ENCODE measurements at regions not wholly inside any gene's neighbourhood (a gene's known extent, or its start where the extent isn't known, plus 50 kb on each side); places are given as distances from the start of the nearest gene placed in this dataset.

DNA sequence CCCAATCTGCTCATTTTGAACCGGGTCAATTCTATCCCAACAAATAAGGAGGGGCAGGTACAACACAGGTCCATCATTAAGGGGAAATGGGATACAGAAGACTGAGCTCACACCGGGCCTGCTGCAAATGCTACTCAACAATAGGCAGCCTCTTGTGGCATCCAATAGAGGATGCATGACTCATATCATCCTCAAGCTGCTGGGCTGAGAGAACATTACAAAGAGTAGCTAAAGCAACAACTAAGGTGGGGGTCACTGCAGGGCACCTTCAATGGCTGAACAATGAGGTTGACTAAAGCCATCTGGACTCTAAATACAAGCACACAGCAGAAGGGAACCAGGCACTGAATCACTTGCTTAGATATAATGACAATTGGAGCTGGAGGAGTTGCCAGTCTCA, 130.1 kb upstream of the SYN3 start:
- no peak overlapping the region for H3K9ac ChIP-seq (replicated peaks; ENCODE audit: extremely low read depth, insufficient read depth, low read length)
- H3K4me3 ChIP-seq (replicated peaks in 1 of 3; ENCODE audit: insufficient read depth in 1 of 3, low read depth in 1 of 3, low read length in 3 of 3): no peak overlapping the region
- no peaks in the 10 kb centered on the region for H3K79me2 ChIP-seq (ENCODE audit: control insufficient read depth, insufficient read depth, low read length)
- ChIA-PET CTCF (no interaction called here), POLR2A (no interaction called here)
- TF ChIP-seq, protein P1, sequence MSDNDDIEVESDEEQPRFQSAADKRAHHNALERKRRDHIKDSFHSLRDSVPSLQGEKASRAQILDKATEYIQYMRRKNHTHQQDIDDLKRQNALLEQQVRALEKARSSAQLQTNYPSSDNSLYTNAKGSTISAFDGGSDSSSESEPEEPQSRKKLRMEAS (IDR thresholded peaks at IDR 0.05; ENCODE audit: insufficient read depth, insufficient read length): no peak
- no peak for TF ChIP-seq MYC (IDR thresholded peaks at IDR 0.05; ENCODE audit: low read depth, low read length)
- no peak for TF ChIP-seq FOS (IDR thresholded peaks at IDR 0.05; ENCODE audit: borderline replicate concordance, insufficient read depth, low read length)
- TF ChIP-seq JUN (IDR thresholded peaks at IDR 0.05; ENCODE audit: borderline replicate concordance, insufficient read depth, insufficient read length, low read depth): no peak
- TF ChIP-seq EZH2 (IDR thresholded peaks at IDR 0.05; ENCODE audit: borderline replicate concordance, low read depth, low read length, severe bottlenecking): no peak
- TF ChIP-seq, protein P2, sequence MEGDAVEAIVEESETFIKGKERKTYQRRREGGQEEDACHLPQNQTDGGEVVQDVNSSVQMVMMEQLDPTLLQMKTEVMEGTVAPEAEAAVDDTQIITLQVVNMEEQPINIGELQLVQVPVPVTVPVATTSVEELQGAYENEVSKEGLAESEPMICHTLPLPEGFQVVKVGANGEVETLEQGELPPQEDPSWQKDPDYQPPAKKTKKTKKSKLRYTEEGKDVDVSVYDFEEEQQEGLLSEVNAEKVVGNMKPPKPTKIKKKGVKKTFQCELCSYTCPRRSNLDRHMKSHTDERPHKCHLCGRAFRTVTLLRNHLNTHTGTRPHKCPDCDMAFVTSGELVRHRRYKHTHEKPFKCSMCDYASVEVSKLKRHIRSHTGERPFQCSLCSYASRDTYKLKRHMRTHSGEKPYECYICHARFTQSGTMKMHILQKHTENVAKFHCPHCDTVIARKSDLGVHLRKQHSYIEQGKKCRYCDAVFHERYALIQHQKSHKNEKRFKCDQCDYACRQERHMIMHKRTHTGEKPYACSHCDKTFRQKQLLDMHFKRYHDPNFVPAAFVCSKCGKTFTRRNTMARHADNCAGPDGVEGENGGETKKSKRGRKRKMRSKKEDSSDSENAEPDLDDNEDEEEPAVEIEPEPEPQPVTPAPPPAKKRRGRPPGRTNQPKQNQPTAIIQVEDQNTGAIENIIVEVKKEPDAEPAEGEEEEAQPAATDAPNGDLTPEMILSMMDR (IDR thresholded peaks at IDR 0.05; ENCODE audit: extremely low read depth in 1 of 2, insufficient read depth in 1 of 2, low read depth in 1 of 2, low read length in 2 of 2): no peak
- TF ChIP-seq POLR2A (IDR thresholded peaks at IDR 0.05; ENCODE audit: low read depth, low read length): no peak
- TF ChIP-seq POLR2AphosphoS5 (IDR thresholded peaks at IDR 0.05; ENCODE audit: insufficient read depth, low read depth, low read length): no peak
- TF ChIP-seq GATA2 (IDR thresholded peaks at IDR 0.05; ENCODE audit: insufficient read depth, insufficient read length, low read depth, low read length): no peak
- no peaks in the 10 kb centered on the region for H4K20me1 ChIP-seq (replicated peaks; ENCODE audit: control insufficient read depth, extremely low read depth, insufficient read depth, low read length)
- dilution Hi-C loops (cut with MboI; ENCODE audit: extremely low pct_ligation_motif_present, low sequenced_read_pairs) (no loop called here), intact Hi-C loops (cut with micrococcal nuclease) (no loop called here)
- no peak overlapping the region for H2AFZ ChIP-seq (ENCODE audit: low read depth, low read length)
- no peaks in the 10 kb centered on the region for H3K4me1 ChIP-seq (ENCODE audit: control insufficient read depth, extremely low read depth, insufficient read depth, low read length)
- no peak overlapping the region for H3K27ac ChIP-seq (ENCODE audit: insufficient read depth, low read depth, low read length)
- H3K36me3 ChIP-seq (ENCODE audit: control insufficient read depth in 2 of 2, extremely low read depth in 1 of 2, insufficient read depth in 2 of 2, low read length in 2 of 2): no peaks in the 10 kb centered on the region
- BruUV-seq (replicated peaks): no TSS peak
- H3K9me1 ChIP-seq (replicated peaks; ENCODE audit: control insufficient read depth, extremely low read depth, insufficient read depth, low read length): no peaks in the 10 kb centered on the region
- no peak for DNase-seq (ENCODE audit: low read depth, low spot score)
- no peak for FAIRE-seq
- no peak overlapping the region for H3K4me2 ChIP-seq (ENCODE audit: insufficient read depth, low read length)
- no peaks in the 10 kb centered on the region for H3K27me3 ChIP-seq (ENCODE audit: control insufficient read depth in 2 of 2, insufficient read depth in 2 of 2, low read length in 2 of 2)
- peaks cover 2% of the 10 kb centered on the region for H3K9me3 ChIP-seq (replicated peaks; ENCODE audit: control insufficient read depth, insufficient read depth, low read length)

Data from endothelial cell of umbilical vein (primary cell).